HCT116 (cell line): ENCODE measurements at regions not wholly inside any gene's neighbourhood (a gene's known extent, or its start where the extent isn't known, plus 50 kb on each side); places are given as distances from the start of the nearest gene placed in this dataset.

Experiments used
- ATAC-seq: fragments of 200-7000 bp; cut with Tn5 transposase; 2 replicates; pipeline ENCODE4 v1.9.1; 2020; ENCODE audit warnings: mild to moderate bottlenecking, moderate library complexity
- BruUV-seq: library from RNA; stranded (reverse); fragments of 400-500 nt; replicated peaks from 2 replicates; lab custom pipeline; 2021; lab: Mats Ljungman, UMichigan
- CTCF ChIA-PET: fragments of 300-600 bp; sonication (Branson Sonifier 250); formaldehyde crosslinking; loops from one replicate; lab custom pipeline; 2021; ENCODE audit warnings: antibody characterized with exemption; lab: Charles Lee
- POLR2A ChIA-PET: fragments of 300-600, 350-600 bp; sonication (Branson Sonifier 250); formaldehyde crosslinking; loops from one replicate; lab custom pipeline; 2021; ENCODE audit warnings: antibody characterized with exemption; lab: Charles Lee
- RAD21 ChIA-PET, 2 experiments: fragments of 300-600 bp; sonication (Branson Sonifier 250); formaldehyde crosslinking; loops; one replicate each; lab custom pipeline; 2023; ENCODE audit warnings: low total read pairs in 2 of 2; ENCODE audit not compliant: uncharacterized antibody in 2 of 2, unreplicated experiment in 2 of 2, low non-redundant PET in 1 of 2; lab: Charles Lee
- DNase-seq: peaks from one replicate; pipeline ENCODE4 v3.0.0-alpha.2; 2010; ENCODE audit warnings: low read depth, low spot score
- H2AFZ ChIP-seq: fragments of 200-600 bp; shearing (Covaris generic), sonication (generic); 2 replicates; pipeline ENCODE4 v1.6.1; 2017; ENCODE audit warnings: low read depth, mixed run types, mixed read lengths, antibody characterized with exemption, low read length; ENCODE audit not compliant: poor library complexity, severe bottlenecking
- H3K27ac ChIP-seq: 2 replicates; pipeline ENCODE4 v1.5.1; 2012; ENCODE audit warnings: low read depth, low read length
- H3K27me3 ChIP-seq: fragments of 200-600 bp; sonication (generic); 2 replicates; pipeline ENCODE4 v1.6.1; 2016; ENCODE audit warnings: mixed run types, low read length, mixed read lengths; ENCODE audit not compliant: insufficient read depth
- H3K36me3 ChIP-seq, 2 experiments: fragments of 200-500 bp in 1 of 2; fragments of 200-600 bp in 1 of 2; sonication (Bioruptor generic) in 1 of 2; sonication (generic) in 1 of 2; 2 replicates each; pipeline versions ENCODE4 v1.5.1 to v1.6.1; 2014 to 2016; ENCODE audit warnings: low read length in 2 of 2, inconsistent platforms in 1 of 2, mixed read lengths in 1 of 2, mixed run types in 1 of 2; ENCODE audit not compliant: insufficient read depth in 2 of 2, control insufficient read depth in 1 of 2
- H3K4me1 ChIP-seq, 2 experiments: fragments of 200-600 bp in 1 of 2; sonication (generic) in 1 of 2; 2 replicates each; pipeline versions ENCODE4 v1.5.1 to v1.6.1; 2012 to 2017; ENCODE audit warnings: low read length in 2 of 2, inconsistent platforms in 1 of 2, mild to moderate bottlenecking in 1 of 2, mixed read lengths in 1 of 2, mixed run types in 1 of 2, moderate library complexity in 1 of 2; ENCODE audit not compliant: insufficient read depth in 2 of 2, control insufficient read depth in 1 of 2
- H3K4me2 ChIP-seq: fragments of 200-600 bp; sonication (generic); 2 replicates; pipeline ENCODE4 v1.6.1; 2017; ENCODE audit warnings: mixed run types, low read length, mixed read lengths
- H3K4me3 ChIP-seq, 2 experiments: fragments of 200-600 bp in 1 of 2; sonication (generic) in 1 of 2; replicated peaks in 1 of 2; 2 replicates each; pipeline ENCODE4 v1.5.1; 2011 to 2016; ENCODE audit warnings: low read length in 2 of 2, control low read depth in 1 of 2, low read depth in 1 of 2, mild to moderate bottlenecking in 1 of 2, mixed read lengths in 1 of 2, mixed run types in 1 of 2
- H3K79me2 ChIP-seq: fragments of 200-600 bp; sonication (generic); 2 replicates; pipeline ENCODE4 v1.6.1; 2017; ENCODE audit warnings: mild to moderate bottlenecking, mixed run types, low read length, moderate library complexity, mixed read lengths; ENCODE audit not compliant: insufficient read depth
- H3K9ac ChIP-seq: fragments of 200-600 bp; sonication (generic); 2 replicates; pipeline ENCODE4 v1.6.1; 2016; ENCODE audit warnings: low read length, mixed read lengths
- H3K9me2 ChIP-seq: fragments of 200-600 bp; sonication (generic), shearing (Covaris generic); 2 replicates; pipeline ENCODE4 v1.6.1; 2017; ENCODE audit warnings: mixed run types, mild to moderate bottlenecking, moderate library complexity; ENCODE audit not compliant: insufficient read depth
- H3K9me3 ChIP-seq, 2 experiments: fragments of 200-500 bp in 1 of 2; fragments of 200-600 bp in 1 of 2; sonication (Bioruptor generic) in 1 of 2; sonication (generic) in 1 of 2; 2 replicates each; pipeline ENCODE4 v1.6.1; 2014 to 2017; ENCODE audit warnings: low read length in 2 of 2, mixed read lengths in 2 of 2, inconsistent platforms in 1 of 2, low read depth in 1 of 2, mild to moderate bottlenecking in 1 of 2, mixed run types in 1 of 2, moderate library complexity in 1 of 2; ENCODE audit not compliant: control insufficient read depth in 1 of 2, insufficient read depth in 1 of 2
- H4K20me1 ChIP-seq: fragments of 200-600 bp; sonication (generic), shearing (Covaris generic); 2 replicates; pipeline ENCODE4 v1.6.1; 2017; ENCODE audit warnings: mixed run types, mild to moderate bottlenecking, moderate library complexity; ENCODE audit not compliant: insufficient read depth
- CTCF ChIP-seq, 3 experiments: fragments of 200-600 bp in 1 of 3; sonication (generic) in 1 of 3; IDR thresholded peaks in 2 of 3; conservative IDR thresholded peaks in 1 of 3; 2 replicates each; pipeline ENCODE4 v1.5.1; 2012 to 2017; ENCODE audit warnings: low read depth in 2 of 3, low read length in 2 of 3, antibody characterized with exemption in 1 of 3, borderline replicate concordance in 1 of 3, control low read depth in 1 of 3, mild to moderate bottlenecking in 1 of 3, mixed read lengths in 1 of 3, mixed run types in 1 of 3, moderate library complexity in 1 of 3; ENCODE audit not compliant: insufficient read depth in 1 of 3
- EGR1 ChIP-seq: IDR thresholded peaks from 2 replicates; pipeline ENCODE4 v1.6.1; 2012; ENCODE audit warnings: low read depth
- EZH2 ChIP-seq: fragments of 200-600 bp; sonication (generic); IDR thresholded peaks from 2 replicates; pipeline ENCODE4 v1.6.1; 2017; ENCODE audit warnings: antibody characterized with exemption, mixed run types
- JUND ChIP-seq: IDR thresholded peaks from 2 replicates; pipeline ENCODE4 v1.6.1; 2012
- POLR2A ChIP-seq: IDR thresholded peaks from 2 replicates; pipeline ENCODE4 v1.7.0; 2011; ENCODE audit warnings: borderline replicate concordance; ENCODE audit not compliant: insufficient read depth, insufficient read length; ENCODE audit errors: extremely low read depth
- POLR2AphosphoS5 ChIP-seq: IDR thresholded peaks from 2 replicates; pipeline ENCODE4 v1.6.1; 2011; ENCODE audit warnings: mild to moderate bottlenecking, low read depth, low read length, moderate library complexity
- RAD21 ChIP-seq: IDR thresholded peaks from 2 replicates; pipeline ENCODE4 v1.6.1; 2012; ENCODE audit warnings: low read depth, mild to moderate bottlenecking
- SP1 ChIP-seq: IDR thresholded peaks from 2 replicates; pipeline ENCODE4 v1.6.1; 2012; ENCODE audit warnings: low read depth
- SRF ChIP-seq: IDR thresholded peaks from 2 replicates; pipeline ENCODE4 v1.6.1; 2012; ENCODE audit warnings: low read depth
- ZNF274 ChIP-seq: fragments of 200-500 bp; sonication (Bioruptor generic); IDR thresholded peaks from 2 replicates; pipeline ENCODE4 v1.6.1; 2014; ENCODE audit warnings: mild to moderate bottlenecking, low read depth, low read length, inconsistent platforms
- intact Hi-C: fragments of 100-400 bp; cut with micrococcal nuclease; formaldehyde crosslinking; loops from 2 replicates; pipeline ENCODE4 v1.10.0; 2022
- TF ChIP-seq, protein P1 (sequence below): IDR thresholded peaks from 2 replicates; pipeline ENCODE4 v1.6.1; 2011; ENCODE audit warnings: mild to moderate bottlenecking, low read length, moderate library complexity; ENCODE audit not compliant: insufficient replicate concordance; ENCODE audit errors: extremely low read depth

GRCh38 chr14:97866664-97867063, 1069.5 kb downstream of the VRK1 start:
- ATAC-seq (no peak), DNase-seq (no peak)
- BruUV-seq = no TSS peak
- intact Hi-C loops = no loop called here
- Histone ChIP-seq H3K9me2 (no peaks in the 10 kb centered on the region), H3K9me3 (no peaks in the 10 kb centered on the region; a peak in 1 of 4 replicates), H3K4me3 (no peak overlapping the region), H3K27ac (no peak overlapping the region), H3K4me2 (no peak overlapping the region), H2AFZ (no peak overlapping the region), H4K20me1 (no peaks in the 10 kb centered on the region), H3K79me2 (no peaks in the 10 kb centered on the region), H3K9ac (no peak overlapping the region), H3K4me1 (no peaks in the 10 kb centered on the region), H3K27me3 (no peaks in the 10 kb centered on the region), H3K36me3 (no peaks in the 10 kb centered on the region)
- ChIA-PET RAD21 (no interaction called here), CTCF (no interaction called here), POLR2A (no interaction called here)
- no peak for TF ChIP-seq JUND
- no peak for TF ChIP-seq RAD21
- TF ChIP-seq, protein P1, sequence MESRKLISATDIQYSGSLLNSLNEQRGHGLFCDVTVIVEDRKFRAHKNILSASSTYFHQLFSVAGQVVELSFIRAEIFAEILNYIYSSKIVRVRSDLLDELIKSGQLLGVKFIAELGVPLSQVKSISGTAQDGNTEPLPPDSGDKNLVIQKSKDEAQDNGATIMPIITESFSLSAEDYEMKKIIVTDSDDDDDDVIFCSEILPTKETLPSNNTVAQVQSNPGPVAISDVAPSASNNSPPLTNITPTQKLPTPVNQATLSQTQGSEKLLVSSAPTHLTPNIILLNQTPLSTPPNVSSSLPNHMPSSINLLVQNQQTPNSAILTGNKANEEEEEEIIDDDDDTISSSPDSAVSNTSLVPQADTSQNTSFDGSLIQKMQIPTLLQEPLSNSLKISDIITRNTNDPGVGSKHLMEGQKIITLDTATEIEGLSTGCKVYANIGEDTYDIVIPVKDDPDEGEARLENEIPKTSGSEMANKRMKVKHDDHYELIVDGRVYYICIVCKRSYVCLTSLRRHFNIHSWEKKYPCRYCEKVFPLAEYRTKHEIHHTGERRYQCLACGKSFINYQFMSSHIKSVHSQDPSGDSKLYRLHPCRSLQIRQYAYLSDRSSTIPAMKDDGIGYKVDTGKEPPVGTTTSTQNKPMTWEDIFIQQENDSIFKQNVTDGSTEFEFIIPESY = no peak
- no peak for TF ChIP-seq SRF
- TF ChIP-seq POLR2AphosphoS5 = no peak
- TF ChIP-seq ZNF274 = no peak
- TF ChIP-seq POLR2A = no peak
- TF ChIP-seq CTCF (IDR thresholded peaks at IDR 0.05 in 2 of 3, conservative IDR thresholded peaks at IDR 0.05 in 1 of 3; ENCODE audit: borderline replicate concordance in 1 of 3, insufficient read depth in 1 of 3, low read depth in 2 of 3, low read length in 2 of 3) = no peak
- no peak for TF ChIP-seq EGR1
- no peak for TF ChIP-seq SP1
- TF ChIP-seq EZH2 = no peak
